CD14-positive monocyte (primary cell): ENCODE measurements at regions not wholly inside any gene's neighbourhood (a gene's known extent, or its start where the extent isn't known, plus 50 kb on each side); places are given as distances from the start of the nearest gene placed in this dataset.

Experiments
- DNase-seq, 3 donors: peaks; one replicate each; pipeline ENCODE4 v3.0.0-alpha.2; 2011 to 2022
- H2AFZ ChIP-seq: 2 replicates; pipeline ENCODE4 v1.6.0; 2012; ENCODE audit warnings: mild to moderate bottlenecking, low read depth, low read length, inconsistent platforms; ENCODE audit not compliant: insufficient read depth, poor library complexity, severe bottlenecking
- H3K27ac ChIP-seq, 2 donors: 1 replicate in 1 of 2; 2 replicates in 1 of 2; pipeline ENCODE4 v1.5.1; 2012 to 2013; ENCODE audit warnings: low read length in 2 of 2, control low read depth in 1 of 2, inconsistent platforms in 1 of 2, low read depth in 1 of 2, mild to moderate bottlenecking in 1 of 2
- H3K27me3 ChIP-seq, 2 donors: one replicate each; pipeline versions ENCODE4 v1.6.0 to v1.6.1; 2011 to 2013; ENCODE audit warnings: low read length in 2 of 2; ENCODE audit not compliant: control insufficient read depth in 2 of 2, insufficient read depth in 2 of 2
- H3K36me3 ChIP-seq, 2 donors: replicated peaks in 1 of 2; 1 replicate in 1 of 2; 2 replicates in 1 of 2; pipeline versions ENCODE4 v1.5.1 to v1.6.1; 2012 to 2013; ENCODE audit warnings: low read length in 2 of 2, control low read depth in 1 of 2, inconsistent platforms in 1 of 2, mild to moderate bottlenecking in 1 of 2; ENCODE audit not compliant: insufficient read depth in 2 of 2, control insufficient read depth in 1 of 2
- H3K4me1 ChIP-seq, 2 donors: 1 replicate in 1 of 2; 2 replicates in 1 of 2; pipeline versions ENCODE4 v1.5.1 to v1.6.1; 2012 to 2013; ENCODE audit warnings: low read length in 2 of 2, control low read depth in 1 of 2, inconsistent platforms in 1 of 2, mild to moderate bottlenecking in 1 of 2, moderate library complexity in 1 of 2; ENCODE audit not compliant: insufficient read depth in 2 of 2, control insufficient read depth in 1 of 2
- H3K4me2 ChIP-seq: replicated peaks from 2 replicates; pipeline ENCODE3; 2012; ENCODE audit warnings: low read length, moderate library complexity, mild to moderate bottlenecking; ENCODE audit not compliant: poor library complexity, severe bottlenecking; ENCODE audit errors: extremely low read depth
- H3K4me3 ChIP-seq, 3 experiments: fragments of 200-600 bp in 1 of 3; sonication (generic) in 1 of 3; replicated peaks in 1 of 3; 1 replicate in 2 of 3; 2 replicates in 1 of 3; pipeline ENCODE4 v1.5.1; 2011 to 2013; ENCODE audit warnings: low read length in 3 of 3, mild to moderate bottlenecking in 3 of 3, control low read depth in 2 of 3, low read depth in 2 of 3, inconsistent platforms in 1 of 3, moderate library complexity in 1 of 3
- H3K79me2 ChIP-seq: 2 replicates; pipeline ENCODE4 v1.6.0; 2012; ENCODE audit warnings: mild to moderate bottlenecking, control low read depth, inconsistent platforms, low read length, moderate library complexity; ENCODE audit not compliant: insufficient read depth
- H3K9ac ChIP-seq: 2 replicates; pipeline ENCODE4 v1.6.0; 2017; ENCODE audit warnings: low read length, mild to moderate bottlenecking; ENCODE audit not compliant: insufficient read depth, poor library complexity, severe bottlenecking
- H3K9me3 ChIP-seq, 2 donors: replicated peaks in 1 of 2; 1 replicate in 1 of 2; 2 replicates in 1 of 2; pipeline versions ENCODE4 v1.5.1 to v1.6.1; 2012 to 2013; ENCODE audit warnings: low read length in 2 of 2, control low read depth in 1 of 2; ENCODE audit not compliant: control insufficient read depth in 1 of 2, insufficient read depth in 1 of 2
- H4K20me1 ChIP-seq: 2 replicates; pipeline ENCODE4 v1.6.0; 2012; ENCODE audit warnings: mild to moderate bottlenecking, low read length, control low read depth, moderate library complexity; ENCODE audit not compliant: insufficient read depth
- H3K27ac Mint-ChIP-seq, 7 donors: one replicate each; pipeline ENCODE4 v1.8.0; 2020; ENCODE audit warnings: mild to moderate bottlenecking in 7 of 7, mixed read lengths in 7 of 7, moderate library complexity in 6 of 7, inconsistent platforms in 2 of 7
- H3K27me3 Mint-ChIP-seq, 3 donors: one replicate each; pipeline ENCODE4 v1.8.0; 2021 to 2022; ENCODE audit warnings: low read depth in 3 of 3, mild to moderate bottlenecking in 3 of 3, mixed read lengths in 3 of 3, moderate library complexity in 3 of 3, inconsistent platforms in 1 of 3
- H3K36me3 Mint-ChIP-seq, 2 donors: one replicate each; pipeline ENCODE4 v1.8.0; 2020; ENCODE audit warnings: mixed read lengths in 2 of 2, inconsistent platforms in 1 of 2, mild to moderate bottlenecking in 1 of 2
- H3K4me1 Mint-ChIP-seq: one replicate; pipeline ENCODE4 v1.8.0; 2020; ENCODE audit warnings: mild to moderate bottlenecking, mixed read lengths
- H3K4me3 Mint-ChIP-seq, 2 donors: one replicate each; pipeline ENCODE4 v1.8.0; 2020; ENCODE audit warnings: mild to moderate bottlenecking in 2 of 2, mixed read lengths in 2 of 2, moderate library complexity in 1 of 2
- H3K9me3 Mint-ChIP-seq, 7 donors: one replicate each; pipeline ENCODE4 v1.8.0; 2020 to 2022; ENCODE audit warnings: mixed read lengths in 7 of 7, mild to moderate bottlenecking in 6 of 7, moderate library complexity in 6 of 7, inconsistent platforms in 2 of 7
- WGBS: methylation state at CpG from one replicate; pipeline ENCODE4 v1.1.5; 2013; ENCODE audit warnings: missing lambda C conversion rate; ENCODE audit not compliant: insufficient coverage; 5-methylcytosine and 5-hydroxymethylcytosine counted together
- intact Hi-C, 2 donors: fragments of 100-400 bp; cut with micrococcal nuclease; formaldehyde crosslinking; loops; one replicate each; pipeline versions ENCODE4 v1.15.0 to v1.15.1; 2023
- TF ChIP-seq, protein P1 (sequence below): fragments of 200-600 bp; IDR thresholded peaks from one replicate; pipeline ENCODE4 v1.8.0; 2022; ENCODE audit warnings: antibody characterized with exemption, mild to moderate bottlenecking

DNA sequence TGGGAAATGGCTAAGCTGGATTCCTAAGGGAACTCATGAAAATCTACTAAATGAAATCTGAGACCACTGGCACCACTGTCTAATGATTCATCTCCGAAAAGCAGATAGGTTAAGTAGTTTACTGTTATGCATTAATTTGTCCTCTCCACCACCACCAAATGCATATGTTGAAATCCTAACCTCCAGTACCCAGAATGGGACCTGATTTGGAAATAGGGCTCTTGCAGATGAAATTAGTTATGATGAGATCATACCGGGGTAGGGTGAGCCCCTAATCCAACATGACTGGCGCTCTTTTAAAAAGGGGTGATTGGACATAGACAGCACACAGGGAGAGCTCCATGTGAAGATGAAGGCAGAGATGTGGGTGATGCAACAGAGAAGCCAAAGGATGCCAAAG lies 124.9 kb upstream of the GUCY1A1 start:
- intact Hi-C loops: no loop called here
- no peaks in the 10 kb centered on the region for H3K79me2 ChIP-seq
- no peak overlapping the region for H3K4me3 Mint-ChIP-seq
- H3K27ac Mint-ChIP-seq: no peak overlapping the region
- no peaks in the 10 kb centered on the region for H3K36me3 ChIP-seq
- H3K27me3 Mint-ChIP-seq: peaks cover 0 to 1% (median 0%) of the 10 kb centered on the region in 3 donors
- no peaks in the 10 kb centered on the region for H3K27me3 ChIP-seq
- peaks cover 0 to 8% of the 10 kb centered on the region in 2 donors for H3K9me3 ChIP-seq
- TF ChIP-seq, protein P1, sequence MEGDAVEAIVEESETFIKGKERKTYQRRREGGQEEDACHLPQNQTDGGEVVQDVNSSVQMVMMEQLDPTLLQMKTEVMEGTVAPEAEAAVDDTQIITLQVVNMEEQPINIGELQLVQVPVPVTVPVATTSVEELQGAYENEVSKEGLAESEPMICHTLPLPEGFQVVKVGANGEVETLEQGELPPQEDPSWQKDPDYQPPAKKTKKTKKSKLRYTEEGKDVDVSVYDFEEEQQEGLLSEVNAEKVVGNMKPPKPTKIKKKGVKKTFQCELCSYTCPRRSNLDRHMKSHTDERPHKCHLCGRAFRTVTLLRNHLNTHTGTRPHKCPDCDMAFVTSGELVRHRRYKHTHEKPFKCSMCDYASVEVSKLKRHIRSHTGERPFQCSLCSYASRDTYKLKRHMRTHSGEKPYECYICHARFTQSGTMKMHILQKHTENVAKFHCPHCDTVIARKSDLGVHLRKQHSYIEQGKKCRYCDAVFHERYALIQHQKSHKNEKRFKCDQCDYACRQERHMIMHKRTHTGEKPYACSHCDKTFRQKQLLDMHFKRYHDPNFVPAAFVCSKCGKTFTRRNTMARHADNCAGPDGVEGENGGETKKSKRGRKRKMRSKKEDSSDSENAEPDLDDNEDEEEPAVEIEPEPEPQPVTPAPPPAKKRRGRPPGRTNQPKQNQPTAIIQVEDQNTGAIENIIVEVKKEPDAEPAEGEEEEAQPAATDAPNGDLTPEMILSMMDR: no peak
- peaks cover 2 to 17% (median 15%) of the 10 kb centered on the region in 7 donors for H3K9me3 Mint-ChIP-seq
- no peak overlapping the region for H3K9ac ChIP-seq
- no peaks in the 10 kb centered on the region for H3K36me3 Mint-ChIP-seq
- no peak for DNase-seq
- H3K4me2 ChIP-seq: no peak overlapping the region
- no peaks in the 10 kb centered on the region for H3K4me1 ChIP-seq
- 100% methylated on average over 1 of the region's 3 CpGs for WGBS
- no peak overlapping the region for H2AFZ ChIP-seq
- H3K4me3 ChIP-seq: no peak overlapping the region
- H3K4me1 Mint-ChIP-seq: no peaks in the 10 kb centered on the region
- H3K27ac ChIP-seq: no peak overlapping the region
- no peaks in the 10 kb centered on the region for H4K20me1 ChIP-seq

DNA sequence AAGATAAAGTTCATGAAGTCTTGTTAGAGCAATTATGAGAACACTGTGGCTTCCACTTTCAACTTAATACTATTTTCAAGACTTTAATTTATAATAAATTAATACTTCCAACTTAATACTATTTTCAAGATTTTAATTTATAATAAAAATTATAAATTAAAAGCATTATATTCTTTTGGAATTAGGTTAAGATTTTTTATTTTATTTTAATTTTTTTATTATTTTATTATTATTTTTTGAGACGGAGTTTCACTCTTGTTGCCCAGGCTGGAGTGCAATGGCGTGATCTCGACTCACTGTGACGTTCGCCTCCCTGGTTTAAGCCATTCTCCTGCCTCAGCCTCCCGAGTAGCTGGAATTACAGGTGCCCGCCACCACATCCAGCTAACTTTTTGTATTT lies 126.0 kb upstream of the GUCY1A1 start:
- no CpG with 5 or more reads among the region's 7 CpGs for WGBS
- H3K9ac ChIP-seq: no peak overlapping the region
- no peak overlapping the region for H2AFZ ChIP-seq
- H3K79me2 ChIP-seq: no peaks in the 10 kb centered on the region
- intact Hi-C loops: no loop called here
- H3K4me1 ChIP-seq: no peaks in the 10 kb centered on the region
- no peaks in the 10 kb centered on the region for H3K27me3 Mint-ChIP-seq
- no peaks in the 10 kb centered on the region for H4K20me1 ChIP-seq
- H3K27ac ChIP-seq: no peak overlapping the region
- H3K27me3 ChIP-seq: no peaks in the 10 kb centered on the region
- H3K4me2 ChIP-seq: no peak overlapping the region
- TF ChIP-seq, protein P1: no peak
- H3K36me3 ChIP-seq: no peaks in the 10 kb centered on the region
- DNase-seq: no peak
- peaks cover 2 to 17% (median 13%) of the 10 kb centered on the region in 7 donors for H3K9me3 Mint-ChIP-seq
- no peak overlapping the region for H3K27ac Mint-ChIP-seq
- no peaks in the 10 kb centered on the region for H3K4me1 Mint-ChIP-seq
- no peaks in the 10 kb centered on the region for H3K36me3 Mint-ChIP-seq
- no peak overlapping the region for H3K4me3 Mint-ChIP-seq
- H3K4me3 ChIP-seq: no peak overlapping the region
- H3K9me3 ChIP-seq: peaks cover 0 to 8% of the 10 kb centered on the region in 2 donors
